Astrocyte (in vitro differentiated cells and primary cell): ENCODE measurements at regions not wholly inside any gene's neighbourhood (a gene's known extent, or its start where the extent isn't known, plus 50 kb on each side); places are given as distances from the start of the nearest gene placed in this dataset.

Experiments used
- DNase-seq: peaks from one replicate; pipeline ENCODE4 v3.0.0-alpha.2; 2010; ENCODE audit warnings: low read depth
- FAIRE-seq: peaks from 2 replicates; lab custom pipeline; 2011; peaks lifted over from hg19 to GRCh38; lab: Jason Lieb, UNC
- H2AFZ ChIP-seq: 2 replicates; pipeline ENCODE4 v1.6.0; 2012; ENCODE audit warnings: low read depth, low read length, inconsistent platforms
- H3K27ac ChIP-seq: 2 replicates; pipeline ENCODE4 v1.5.1; 2011; ENCODE audit warnings: low read depth, low read length, inconsistent platforms
- H3K27me3 ChIP-seq: 2 replicates; pipeline ENCODE4 v1.6.0; 2011; ENCODE audit warnings: low read length, inconsistent platforms; ENCODE audit not compliant: insufficient read depth
- H3K36me3 ChIP-seq: 2 replicates; pipeline ENCODE4 v1.5.1; 2011; ENCODE audit warnings: low read length, inconsistent platforms; ENCODE audit not compliant: insufficient read depth
- H3K4me1 ChIP-seq: 2 replicates; pipeline ENCODE4 v1.5.1; 2011; ENCODE audit warnings: low read length, inconsistent platforms; ENCODE audit not compliant: insufficient read depth
- H3K4me2 ChIP-seq: 2 replicates; pipeline ENCODE4 v1.6.0; 2012; ENCODE audit warnings: low read length, inconsistent platforms
- H3K4me3 ChIP-seq: 2 replicates; pipeline ENCODE4 v1.5.1; 2011; ENCODE audit warnings: low read depth, mild to moderate bottlenecking, low read length, inconsistent platforms; ENCODE audit not compliant: insufficient read depth
- H3K79me2 ChIP-seq: 2 replicates; pipeline ENCODE4 v1.6.0; 2012; ENCODE audit warnings: mild to moderate bottlenecking, low read length, inconsistent platforms; ENCODE audit not compliant: insufficient read depth
- H3K9ac ChIP-seq: 2 replicates; pipeline ENCODE4 v1.6.0; 2012; ENCODE audit warnings: mild to moderate bottlenecking, low read length, inconsistent platforms
- H3K9me3 ChIP-seq: 2 replicates; pipeline ENCODE4 v1.5.1; 2012; ENCODE audit warnings: low read depth, mild to moderate bottlenecking, low read length, inconsistent platforms; ENCODE audit not compliant: insufficient read depth
- H4K20me1 ChIP-seq: 2 replicates; pipeline ENCODE4 v1.6.0; 2012; ENCODE audit warnings: low read length, inconsistent platforms; ENCODE audit not compliant: insufficient read depth
- H3K27ac Mint-ChIP-seq: one replicate; pipeline ENCODE4 v1.8.0; 2021; ENCODE audit warnings: mild to moderate bottlenecking, mixed read lengths; ENCODE audit not compliant: unreplicated experiment
- H3K27me3 Mint-ChIP-seq: one replicate; pipeline ENCODE4 v1.8.0; 2021; ENCODE audit warnings: low read depth, mixed read lengths; ENCODE audit not compliant: unreplicated experiment
- H3K36me3 Mint-ChIP-seq: one replicate; pipeline ENCODE4 v1.8.0; 2021; ENCODE audit warnings: low read depth, mixed read lengths; ENCODE audit not compliant: unreplicated experiment
- H3K4me1 Mint-ChIP-seq: one replicate; pipeline ENCODE4 v1.8.0; 2021; ENCODE audit warnings: low read depth, mixed read lengths; ENCODE audit not compliant: unreplicated experiment
- H3K4me3 Mint-ChIP-seq: one replicate; pipeline ENCODE4 v1.8.0; 2021; ENCODE audit warnings: mild to moderate bottlenecking, moderate library complexity, mixed read lengths; ENCODE audit not compliant: unreplicated experiment
- H3K9me3 Mint-ChIP-seq: one replicate; pipeline ENCODE4 v1.8.0; 2021; ENCODE audit warnings: mild to moderate bottlenecking, mixed read lengths; ENCODE audit not compliant: unreplicated experiment
- EZH2 ChIP-seq: IDR thresholded peaks from 2 replicates; pipeline ENCODE4 v1.6.1; 2012; ENCODE audit warnings: mild to moderate bottlenecking, low read length, inconsistent platforms; ENCODE audit not compliant: insufficient read depth
- TF ChIP-seq, protein P1 (sequence below): IDR thresholded peaks from 2 replicates; pipeline ENCODE4 v1.5.1; 2011; ENCODE audit warnings: low read depth, mild to moderate bottlenecking, inconsistent platforms, low read length, moderate library complexity; ENCODE audit not compliant: insufficient read depth

DNA sequence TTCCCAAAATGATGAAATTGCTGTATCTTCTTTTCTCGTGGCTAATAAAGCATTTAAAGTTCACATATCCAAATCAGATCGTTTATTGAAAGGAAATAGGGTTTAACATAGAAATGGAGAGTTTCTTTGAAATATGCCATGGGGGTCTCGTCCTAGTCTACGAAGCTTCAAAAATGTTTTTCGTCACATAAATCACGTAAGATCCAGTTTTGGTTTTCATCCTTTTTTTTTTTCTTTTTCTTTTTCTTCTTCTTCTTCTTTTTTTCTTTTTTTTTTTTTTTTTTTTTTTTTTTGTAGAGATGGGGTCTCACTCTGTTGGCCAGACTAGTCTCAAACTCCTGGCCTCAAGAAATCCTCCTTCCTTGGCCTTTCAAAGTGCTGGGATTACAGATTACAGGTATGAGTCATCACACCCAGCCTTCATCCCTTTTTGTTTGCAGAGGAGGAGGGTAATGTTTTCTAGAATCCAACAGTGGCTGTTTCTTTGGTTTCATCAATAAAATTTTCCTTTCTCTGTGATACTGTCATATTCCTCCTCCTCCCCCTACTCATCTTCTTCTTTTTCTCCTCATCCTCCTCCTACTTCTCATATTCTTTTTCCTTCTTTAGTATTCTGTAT lies 94.7 kb upstream of the LOC128125822 start:
- H3K9me3 Mint-ChIP-seq, result no peaks in the 10 kb centered on the region
- H3K4me1 ChIP-seq, result no peaks in the 10 kb centered on the region
- H3K9ac ChIP-seq, result no peak overlapping the region
- no peaks in the 10 kb centered on the region for H3K79me2 ChIP-seq
- no peak overlapping the region for H3K4me3 Mint-ChIP-seq
- FAIRE-seq (no peak), DNase-seq (no peak)
- no peaks in the 10 kb centered on the region for H4K20me1 ChIP-seq
- no peaks in the 10 kb centered on the region for H3K27me3 Mint-ChIP-seq
- no peak overlapping the region for H3K4me2 ChIP-seq
- no peaks in the 10 kb centered on the region for H3K9me3 ChIP-seq
- no peaks in the 10 kb centered on the region for H3K4me1 Mint-ChIP-seq
- no peak overlapping the region for H3K27ac Mint-ChIP-seq
- no peaks in the 10 kb centered on the region for H3K36me3 ChIP-seq
- no peak overlapping the region for H2AFZ ChIP-seq
- no peak overlapping the region for H3K27ac ChIP-seq
- H3K4me3 ChIP-seq, result no peak overlapping the region
- H3K27me3 ChIP-seq, result no peaks in the 10 kb centered on the region
- TF ChIP-seq EZH2, result no peak
- TF ChIP-seq, protein P1, sequence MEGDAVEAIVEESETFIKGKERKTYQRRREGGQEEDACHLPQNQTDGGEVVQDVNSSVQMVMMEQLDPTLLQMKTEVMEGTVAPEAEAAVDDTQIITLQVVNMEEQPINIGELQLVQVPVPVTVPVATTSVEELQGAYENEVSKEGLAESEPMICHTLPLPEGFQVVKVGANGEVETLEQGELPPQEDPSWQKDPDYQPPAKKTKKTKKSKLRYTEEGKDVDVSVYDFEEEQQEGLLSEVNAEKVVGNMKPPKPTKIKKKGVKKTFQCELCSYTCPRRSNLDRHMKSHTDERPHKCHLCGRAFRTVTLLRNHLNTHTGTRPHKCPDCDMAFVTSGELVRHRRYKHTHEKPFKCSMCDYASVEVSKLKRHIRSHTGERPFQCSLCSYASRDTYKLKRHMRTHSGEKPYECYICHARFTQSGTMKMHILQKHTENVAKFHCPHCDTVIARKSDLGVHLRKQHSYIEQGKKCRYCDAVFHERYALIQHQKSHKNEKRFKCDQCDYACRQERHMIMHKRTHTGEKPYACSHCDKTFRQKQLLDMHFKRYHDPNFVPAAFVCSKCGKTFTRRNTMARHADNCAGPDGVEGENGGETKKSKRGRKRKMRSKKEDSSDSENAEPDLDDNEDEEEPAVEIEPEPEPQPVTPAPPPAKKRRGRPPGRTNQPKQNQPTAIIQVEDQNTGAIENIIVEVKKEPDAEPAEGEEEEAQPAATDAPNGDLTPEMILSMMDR, result no peak
- no peaks in the 10 kb centered on the region for H3K36me3 Mint-ChIP-seq

DNA sequence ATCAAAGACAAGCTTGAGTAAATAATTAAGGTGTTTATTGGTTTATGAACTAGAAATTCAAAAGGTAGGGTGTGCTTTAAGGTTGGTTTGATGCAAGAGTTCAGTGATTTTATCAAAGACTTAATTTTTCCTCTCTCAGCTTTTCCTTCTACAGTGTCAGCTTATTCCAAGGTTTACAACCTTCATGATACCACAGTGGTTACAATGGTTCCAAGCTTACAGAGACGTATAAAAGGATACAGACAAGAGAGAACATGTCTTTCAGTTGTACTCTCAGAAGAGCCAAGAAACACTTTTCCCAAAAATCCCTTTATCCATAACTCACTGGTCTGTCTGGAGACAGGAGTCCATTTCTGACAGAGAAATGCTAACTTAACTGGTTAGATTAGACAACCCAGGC lies 93.5 kb upstream of the LOC128125822 start:
- TF ChIP-seq, protein P1, result no peak
- TF ChIP-seq EZH2, result no peak
- DNase-seq (no peak), FAIRE-seq (no peak)
- Mint-ChIP-seq H3K27me3 (no peaks in the 10 kb centered on the region), H3K27ac (no peak overlapping the region), H3K36me3 (no peaks in the 10 kb centered on the region), H3K4me1 (no peaks in the 10 kb centered on the region), H3K9me3 (no peaks in the 10 kb centered on the region), H3K4me3 (no peak overlapping the region)
- H3K27me3 ChIP-seq, result no peaks in the 10 kb centered on the region
- no peaks in the 10 kb centered on the region for H4K20me1 ChIP-seq
- H2AFZ ChIP-seq, result no peak overlapping the region
- H3K4me1 ChIP-seq, result no peaks in the 10 kb centered on the region
- no peak overlapping the region for H3K4me3 ChIP-seq
- H3K9me3 ChIP-seq, result no peaks in the 10 kb centered on the region
- no peak overlapping the region for H3K27ac ChIP-seq
- no peaks in the 10 kb centered on the region for H3K79me2 ChIP-seq
- no peaks in the 10 kb centered on the region for H3K36me3 ChIP-seq
- no peak overlapping the region for H3K9ac ChIP-seq
- no peak overlapping the region for H3K4me2 ChIP-seq

DNA sequence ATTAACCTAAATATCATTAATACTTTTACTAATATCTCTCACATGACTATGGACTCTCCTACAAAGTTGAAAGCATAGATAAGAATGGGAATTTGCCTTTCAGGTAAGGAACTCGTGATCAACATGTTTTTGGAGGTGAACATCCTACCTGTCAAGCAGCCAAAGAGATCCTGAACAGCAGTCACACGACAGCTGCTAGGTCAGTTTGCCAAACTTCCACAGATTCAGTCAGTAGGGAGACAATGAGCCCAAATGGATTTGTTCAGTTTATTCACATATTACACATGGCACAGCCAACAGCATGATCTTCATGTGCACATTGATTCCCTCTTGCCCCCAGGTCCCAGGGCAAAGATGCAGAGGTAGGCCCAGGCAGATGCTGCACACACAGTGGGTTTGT lies 86.1 kb upstream of the LOC128125822 start:
- no peak for DNase-seq
- no peaks in the 10 kb centered on the region for H3K27me3 Mint-ChIP-seq
- H3K4me1 Mint-ChIP-seq, result no peaks in the 10 kb centered on the region
- H3K4me3 ChIP-seq, result no peak overlapping the region
- H3K27ac Mint-ChIP-seq, result no peak overlapping the region
- H3K4me3 Mint-ChIP-seq, result no peak overlapping the region
- H2AFZ ChIP-seq, result no peak overlapping the region
- H3K27me3 ChIP-seq, result no peaks in the 10 kb centered on the region
- no peaks in the 10 kb centered on the region for H3K79me2 ChIP-seq
- no peak for TF ChIP-seq EZH2
- TF ChIP-seq, protein P1, result no peak
- no peaks in the 10 kb centered on the region for H3K36me3 ChIP-seq
- H3K4me2 ChIP-seq, result no peak overlapping the region
- FAIRE-seq, result no peak
- H4K20me1 ChIP-seq, result no peaks in the 10 kb centered on the region
- no peak overlapping the region for H3K9ac ChIP-seq
- H3K27ac ChIP-seq, result no peak overlapping the region
- no peaks in the 10 kb centered on the region for H3K36me3 Mint-ChIP-seq
- no peaks in the 10 kb centered on the region for H3K9me3 ChIP-seq
- H3K9me3 Mint-ChIP-seq, result no peaks in the 10 kb centered on the region
- H3K4me1 ChIP-seq, result no peaks in the 10 kb centered on the region
